ENCODE measurements at regions not wholly inside any gene's neighbourhood (a gene's known extent, or its start where the extent isn't known, plus 50 kb on each side); places are given as distances from the start of the nearest gene placed in this dataset.

DNA sequence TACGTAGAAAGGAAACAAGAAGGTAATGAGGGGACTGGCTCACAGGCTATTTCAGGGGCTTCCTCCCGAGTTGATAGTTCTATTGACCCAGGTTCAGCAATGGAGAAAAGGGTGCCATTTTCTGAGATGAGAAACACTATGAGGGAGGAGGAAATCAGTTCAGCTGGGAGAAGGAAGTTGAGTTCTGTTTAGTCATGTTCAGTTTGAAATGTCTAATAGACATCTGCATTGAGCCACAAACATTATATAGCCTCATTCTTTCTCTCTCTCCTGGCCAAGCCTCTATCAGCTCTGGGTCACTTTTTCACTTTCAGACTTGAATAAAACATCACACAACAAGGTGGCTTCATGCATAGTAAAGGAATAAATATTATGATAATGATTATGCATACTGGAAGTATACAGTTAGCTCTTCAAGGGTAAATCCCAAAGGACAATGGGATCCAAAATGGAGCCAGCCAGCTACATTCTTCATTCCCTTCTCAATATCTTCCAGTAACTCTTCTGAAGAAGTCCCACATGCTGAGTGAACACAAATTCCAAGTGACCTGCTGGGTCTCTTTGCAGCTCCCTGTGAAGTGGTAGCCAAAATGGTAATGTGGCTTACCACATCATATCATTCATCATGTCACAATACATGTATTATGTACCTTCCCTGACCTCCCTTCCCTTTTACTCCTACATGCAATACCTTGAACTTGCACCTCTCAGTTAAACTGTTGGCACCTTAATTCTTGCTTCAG, 80.9 kb upstream of the CD44 start:
- TF ChIP-seq CTCF (conservative IDR thresholded peaks at IDR 0.05): no peak
- no peak overlapping the region for H3K27ac ChIP-seq

DNA sequence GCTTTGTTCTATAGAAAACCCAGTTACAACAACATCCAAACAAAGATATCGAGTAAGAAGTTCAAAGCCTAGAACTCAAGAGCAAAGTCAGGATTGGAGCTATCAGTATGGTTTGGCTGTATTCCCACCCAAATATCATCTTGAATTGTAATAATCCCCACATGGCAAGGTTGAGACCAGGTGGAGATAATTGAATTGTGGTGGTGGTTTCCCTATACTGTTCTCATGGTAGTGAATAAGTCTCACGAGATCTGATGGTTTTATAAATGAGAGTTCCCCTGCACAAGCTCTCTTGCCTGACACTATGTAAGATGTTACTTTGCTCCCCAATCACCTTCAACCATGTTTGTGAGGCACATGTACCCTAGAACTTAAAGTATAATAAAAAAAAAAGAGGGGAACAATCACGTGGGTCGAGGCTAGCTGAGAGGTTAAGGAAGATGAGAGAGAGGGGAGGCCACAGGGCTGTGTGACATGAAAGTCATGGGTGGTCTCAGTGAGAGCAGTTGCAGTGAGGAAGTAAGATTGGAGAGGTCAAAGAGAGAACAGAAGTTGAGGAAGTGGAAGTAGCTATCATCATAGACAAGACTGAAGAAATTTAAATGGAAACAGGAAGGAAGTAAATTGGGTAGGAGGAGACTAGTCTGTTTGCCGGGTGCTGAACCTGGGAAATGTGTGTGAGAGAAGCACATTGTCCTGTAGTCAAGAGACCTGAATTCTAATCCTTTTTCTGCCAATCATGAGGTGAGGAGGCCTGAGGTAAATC, 80.1 kb upstream of the CD44 start:
- no peak overlapping the region for H3K27ac ChIP-seq
- no peak for TF ChIP-seq CTCF (conservative IDR thresholded peaks at IDR 0.05)

DNA sequence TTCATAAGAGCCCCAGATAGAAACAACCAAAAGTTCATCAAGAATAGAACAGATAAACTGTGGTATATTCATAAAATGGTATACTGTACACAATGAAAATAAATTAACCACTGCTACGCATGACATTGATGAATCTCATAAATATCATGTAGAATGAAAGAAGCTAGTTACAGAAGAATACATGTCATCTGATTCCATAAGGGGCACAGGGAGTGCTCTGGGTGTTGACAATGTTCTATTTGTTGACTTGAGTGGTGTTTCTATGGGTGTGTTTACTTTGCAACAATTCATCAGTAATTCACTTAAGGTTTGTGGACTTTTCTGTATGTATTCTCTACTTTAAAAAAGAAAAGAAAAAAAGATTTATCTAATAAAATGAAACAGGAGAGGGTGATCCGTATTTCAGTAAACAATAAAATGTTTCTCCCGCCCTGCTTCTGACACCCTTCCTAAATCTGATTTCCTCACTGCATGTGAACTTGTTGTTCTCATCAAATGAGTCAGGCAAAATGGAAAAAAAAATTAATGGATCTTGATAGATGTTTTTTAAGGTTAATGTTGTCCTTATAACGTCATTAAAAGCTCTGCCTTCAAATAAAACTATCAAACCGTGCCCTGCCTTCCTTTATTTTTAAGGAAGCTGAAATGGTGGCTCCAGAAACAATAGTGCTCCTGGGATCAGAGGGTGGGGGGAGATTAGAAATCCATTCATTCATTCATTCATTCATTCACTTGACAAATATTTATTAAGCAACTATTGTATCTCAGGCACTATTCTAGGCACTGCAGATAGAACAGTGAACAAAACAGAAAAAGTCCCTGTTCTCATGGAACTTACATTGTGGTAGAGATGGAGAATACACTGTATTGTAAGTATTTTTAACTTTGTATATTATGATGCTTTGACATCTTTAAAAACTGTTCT, 77.2 kb upstream of the CD44 start:
- H3K27ac ChIP-seq: peak overlapping the region; percentile 61
- no peak for TF ChIP-seq CTCF (conservative IDR thresholded peaks at IDR 0.05)

DNA sequence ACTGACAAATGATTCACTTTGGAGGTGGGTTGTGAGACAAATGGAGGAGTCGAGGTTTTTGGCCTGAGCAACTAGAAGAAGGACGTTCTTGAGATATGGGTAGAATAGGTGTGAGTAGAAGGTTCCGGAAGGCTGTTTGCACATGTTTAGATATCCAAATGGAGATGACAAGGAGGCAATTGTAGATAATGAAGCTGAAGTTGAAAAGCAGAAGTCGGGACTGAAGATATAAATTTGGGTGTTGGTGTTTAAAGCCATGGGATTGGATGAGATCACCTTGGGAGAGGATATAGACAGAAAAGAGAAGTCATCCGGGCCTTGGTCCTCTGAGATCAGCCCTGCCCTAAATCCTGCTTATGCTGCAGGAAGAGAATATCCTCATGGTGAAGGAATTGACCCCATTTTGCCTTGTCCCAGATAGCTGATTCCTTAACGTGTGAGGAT, 75.5 kb upstream of the CD44 start:
- no peak overlapping the region for H3K27ac ChIP-seq
- TF ChIP-seq CTCF (conservative IDR thresholded peaks at IDR 0.05): no peak

DNA sequence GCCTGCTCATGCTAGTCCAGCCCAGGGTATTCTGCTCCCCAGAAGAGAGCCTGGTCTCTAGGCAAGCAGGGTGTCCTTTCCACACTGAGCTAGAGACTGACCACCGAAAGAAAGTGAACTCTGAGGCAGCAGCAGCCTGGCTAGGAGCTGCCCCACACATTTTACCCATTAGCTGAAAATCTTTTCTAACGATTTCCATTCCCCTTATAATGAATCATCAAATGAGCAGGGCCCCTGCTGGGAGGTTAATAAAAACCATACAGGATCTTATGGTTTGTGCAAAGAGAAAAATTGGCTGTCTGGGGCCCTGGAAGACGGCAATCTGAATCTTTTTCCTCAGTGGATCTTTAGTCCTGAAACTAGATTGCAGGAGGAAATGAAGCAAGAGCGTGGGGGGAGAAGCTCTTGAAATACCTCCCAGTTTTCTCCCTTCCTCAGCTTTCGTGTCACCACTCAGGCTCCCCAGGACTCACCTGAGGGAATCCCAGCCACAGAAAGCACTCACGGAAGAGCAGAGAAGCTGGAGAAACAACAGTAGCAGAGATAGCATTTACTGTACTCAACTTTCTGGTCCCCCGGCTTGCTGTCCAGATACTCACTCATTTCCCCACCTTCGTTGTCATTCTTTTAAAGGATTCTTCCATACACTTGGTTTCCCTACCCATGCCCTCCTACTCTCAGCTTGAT, 74.7 kb upstream of the CD44 start:
- no peak overlapping the region for H3K27ac ChIP-seq
- TF ChIP-seq CTCF (conservative IDR thresholded peaks at IDR 0.05): no peak

DNA sequence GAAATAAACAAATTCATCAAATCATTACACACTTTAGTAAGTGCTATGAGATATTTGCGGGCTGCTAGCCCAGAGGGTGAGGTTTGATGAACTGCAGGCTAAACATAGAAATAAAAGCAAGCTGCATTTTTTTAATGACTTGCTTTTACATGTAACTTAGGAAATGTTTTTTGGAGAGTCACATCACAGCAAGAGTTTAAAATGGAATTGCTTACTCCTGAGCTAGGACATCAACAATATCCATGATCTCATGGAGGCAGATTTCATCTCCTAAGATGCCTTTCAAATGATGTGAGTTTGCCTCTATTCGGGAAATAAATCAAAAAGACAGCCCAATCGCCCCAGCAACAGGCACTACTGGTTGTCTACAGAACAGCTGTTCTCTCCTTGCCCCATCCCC, 73.4 kb upstream of the CD44 start:
- H3K27ac ChIP-seq: no peak overlapping the region
- TF ChIP-seq CTCF (conservative IDR thresholded peaks at IDR 0.05): no peak
